Fibroblast of gingiva (primary cell): ENCODE measurements at regions not wholly inside any gene's neighbourhood (a gene's known extent, or its start where the extent isn't known, plus 50 kb on each side); places are given as distances from the start of the nearest gene placed in this dataset.

Experiments
- DNase-seq: peaks from one replicate; pipeline ENCODE4 v3.0.0-alpha.2; 2011; ENCODE audit warnings: low read depth

- DNase-seq = no peak
Observed at GRCh38 chr14:76974365-76974764, 54.1 kb downstream of the IRF2BPL start.

- DNase-seq = no peak
Observed at GRCh38 chr14:76971549-76971948, 57.0 kb downstream of the IRF2BPL start.

GRCh38 chr14:76968621-76969063 is 59.9 kb downstream of the IRF2BPL start:
- DNase-seq = no peak

GRCh38 chr14:76967788-76968187 is 60.7 kb downstream of the IRF2BPL start:
- DNase-seq = no peak

- no peak for DNase-seq
Observed at GRCh38 chr14:76965232-76965631, 63.3 kb downstream of the IRF2BPL start.

GRCh38 chr14:76964695-76965094 is 63.8 kb downstream of the IRF2BPL start:
- no peak for DNase-seq

GRCh38 chr14:76963372-76963771 is 65.1 kb downstream of the IRF2BPL start:
- DNase-seq = no peak

GRCh38 chr14:76962303-76962660 is 66.2 kb downstream of the IRF2BPL start:
- no peak for DNase-seq

GRCh38 chr14:76961631-76962302 is 66.7 kb downstream of the IRF2BPL start:
- peak; percentile 81 for DNase-seq

- no peak for DNase-seq
Observed at GRCh38 chr14:76958980-76959710, 69.4 kb downstream of the IRF2BPL start.

GRCh38 chr14:76958020-76958979 is 70.2 kb downstream of the IRF2BPL start:
- no peak for DNase-seq

- no peak for DNase-seq
Observed at GRCh38 chr14:76957224-76957891, 71.2 kb downstream of the IRF2BPL start.

- peak; percentile 95 for DNase-seq
Observed at GRCh38 chr14:76956316-76957090, 72.0 kb downstream of the IRF2BPL start.

GRCh38 chr14:76955575-76956315 is 72.8 kb downstream of the IRF2BPL start:
- peak; percentile 70 for DNase-seq

GRCh38 chr14:76954394-76955190 is 73.9 kb downstream of the IRF2BPL start:
- no peak for DNase-seq

- peak; percentile 74 for DNase-seq
Observed at GRCh38 chr14:76953311-76953945, 75.1 kb downstream of the IRF2BPL start.

GRCh38 chr14:76951166-76951565 is 77.3 kb downstream of the IRF2BPL start:
- DNase-seq = peak; percentile 11

- DNase-seq = peak; percentile 42
Observed at GRCh38 chr14:76950055-76951020, 78.2 kb downstream of the IRF2BPL start.
